Endothelial cell of umbilical vein (primary cell): ENCODE measurements at regions not wholly inside any gene's neighbourhood (a gene's known extent, or its start where the extent isn't known, plus 50 kb on each side); places are given as distances from the start of the nearest gene placed in this dataset.

Experiments used
- BruUV-seq: library from RNA; stranded (reverse); fragments of 400-500 nt; replicated peaks from 2 replicates; lab custom pipeline; 2021; lab: Mats Ljungman, UMichigan
- CTCF ChIA-PET: fragments of 300-600, 350-600 bp; sonication (Branson Sonifier 250); formaldehyde crosslinking; loops from one replicate; lab custom pipeline; 2021; ENCODE audit warnings: antibody characterized with exemption, inconsistent platforms; lab: Charles Lee
- POLR2A ChIA-PET: fragments of 300-600, 350-600 bp; sonication (Branson Sonifier 250); formaldehyde crosslinking; loops from one replicate; lab custom pipeline; 2021; ENCODE audit warnings: antibody characterized with exemption, inconsistent platforms; lab: Charles Lee
- DNase-seq: peaks from one replicate; pipeline ENCODE4 v3.0.0-alpha.2; 2011; ENCODE audit warnings: low read depth, low spot score
- FAIRE-seq: peaks from 2 replicates; lab custom pipeline; 2011; peaks lifted over from hg19 to GRCh38; lab: Jason Lieb, UNC
- H2AFZ ChIP-seq: 2 replicates; pipeline ENCODE4 v1.6.0; 2012; ENCODE audit warnings: low read depth, low read length, control low read depth, inconsistent platforms
- H3K27ac ChIP-seq: 2 replicates; pipeline ENCODE4 v1.5.1; 2011; ENCODE audit warnings: low read depth, mild to moderate bottlenecking, control low read depth, low read length, moderate library complexity; ENCODE audit not compliant: insufficient read depth
- H3K27me3 ChIP-seq, 2 experiments: 2 replicates each; pipeline versions ENCODE4 v1.6.0 to v1.6.1; 2011; ENCODE audit warnings: low read length in 2 of 2, mixed read lengths in 1 of 2; ENCODE audit not compliant: control insufficient read depth in 2 of 2, insufficient read depth in 2 of 2
- H3K36me3 ChIP-seq, 2 experiments: 2 replicates in 1 of 2; 3 replicates in 1 of 2; pipeline ENCODE4 v1.5.1; 2011; ENCODE audit warnings: low read length in 2 of 2, mild to moderate bottlenecking in 1 of 2, moderate library complexity in 1 of 2; ENCODE audit not compliant: control insufficient read depth in 2 of 2, insufficient read depth in 2 of 2; ENCODE audit errors: extremely low read depth in 1 of 2
- H3K4me1 ChIP-seq: 3 replicates; pipeline ENCODE4 v1.5.1; 2011; ENCODE audit warnings: mild to moderate bottlenecking, low read length; ENCODE audit not compliant: control insufficient read depth, insufficient read depth; ENCODE audit errors: extremely low read depth
- H3K4me2 ChIP-seq: 2 replicates; pipeline ENCODE4 v1.6.1; 2011; ENCODE audit warnings: low read length, control low read depth, mixed read lengths; ENCODE audit not compliant: insufficient read depth
- H3K4me3 ChIP-seq, 3 experiments: fragments of 200-600 bp in 1 of 3; sonication (generic), shearing (Covaris generic) in 1 of 3; replicated peaks in 1 of 3; 2 replicates each; pipeline ENCODE4 v1.5.1; 2011 to 2016; ENCODE audit warnings: control low read depth in 3 of 3, low read length in 3 of 3, mild to moderate bottlenecking in 2 of 3, inconsistent platforms in 1 of 3, low read depth in 1 of 3, moderate library complexity in 1 of 3; ENCODE audit not compliant: insufficient read depth in 1 of 3
- H3K79me2 ChIP-seq: 2 replicates; pipeline ENCODE4 v1.6.0; 2012; ENCODE audit warnings: low read length, inconsistent platforms; ENCODE audit not compliant: control insufficient read depth, insufficient read depth
- H3K9ac ChIP-seq: replicated peaks from 2 replicates; pipeline ENCODE3; 2011; ENCODE audit warnings: low read length, control low read depth; ENCODE audit not compliant: insufficient read depth; ENCODE audit errors: extremely low read depth
- H3K9me1 ChIP-seq: replicated peaks from 3 replicates; pipeline ENCODE4 v1.6.0; 2011; ENCODE audit warnings: mild to moderate bottlenecking, low read length; ENCODE audit not compliant: control insufficient read depth, insufficient read depth; ENCODE audit errors: extremely low read depth
- H3K9me3 ChIP-seq: replicated peaks from 2 replicates; pipeline ENCODE4 v1.5.1; 2012; ENCODE audit warnings: low read length, inconsistent platforms; ENCODE audit not compliant: control insufficient read depth, insufficient read depth
- H4K20me1 ChIP-seq: replicated peaks from 2 replicates; pipeline ENCODE3; 2011; ENCODE audit warnings: mild to moderate bottlenecking, low read length; ENCODE audit not compliant: control insufficient read depth, insufficient read depth; ENCODE audit errors: extremely low read depth
- EZH2 ChIP-seq: IDR thresholded peaks from 2 replicates; pipeline ENCODE4 v1.6.1; 2012; ENCODE audit warnings: borderline replicate concordance, low read depth, mild to moderate bottlenecking, moderate library complexity, low read length, inconsistent platforms; ENCODE audit not compliant: severe bottlenecking
- FOS ChIP-seq: IDR thresholded peaks from 2 replicates; pipeline ENCODE4 v1.6.1; 2011; ENCODE audit warnings: mild to moderate bottlenecking, low read length, moderate library complexity, borderline replicate concordance; ENCODE audit not compliant: insufficient read depth
- GATA2 ChIP-seq: IDR thresholded peaks from 2 replicates; pipeline ENCODE4 v1.7.0; 2011; ENCODE audit warnings: low read depth, mild to moderate bottlenecking, moderate library complexity, mixed read lengths, low read length; ENCODE audit not compliant: insufficient read length, insufficient read depth
- JUN ChIP-seq: IDR thresholded peaks from 2 replicates; pipeline ENCODE4 v1.6.1; 2011; ENCODE audit warnings: borderline replicate concordance, low read depth; ENCODE audit not compliant: insufficient read length, insufficient read depth
- MYC ChIP-seq: IDR thresholded peaks from one replicate; pipeline ENCODE4 v1.6.1; 2011; ENCODE audit warnings: mild to moderate bottlenecking, low read depth, low read length
- POLR2A ChIP-seq: IDR thresholded peaks from 2 replicates; pipeline ENCODE4 v1.6.1; 2012; ENCODE audit warnings: low read depth, mild to moderate bottlenecking, control low read depth, low read length
- POLR2AphosphoS5 ChIP-seq: IDR thresholded peaks from 2 replicates; pipeline ENCODE4 v1.6.1; 2012; ENCODE audit warnings: low read depth, mild to moderate bottlenecking, control low read depth, low read length, moderate library complexity; ENCODE audit not compliant: insufficient read depth
- dilution Hi-C: fragments of 300-500 bp; cut with MboI; formaldehyde crosslinking; loops from one replicate; pipeline ENCODE4 v1.15.0; 2019; ENCODE audit warnings: low sequenced_read_pairs; ENCODE audit not compliant: extremely low pct_ligation_motif_present
- intact Hi-C: fragments of 100-400 bp; cut with micrococcal nuclease; formaldehyde crosslinking; loops from one replicate; pipeline ENCODE4 v1.10.0; 2022
- TF ChIP-seq, protein P1 (sequence below), 2 donors: IDR thresholded peaks; 1 replicate in 1 of 2; 2 replicates in 1 of 2; pipeline ENCODE4 v1.5.1; 2011; ENCODE audit warnings: low read length in 2 of 2, mild to moderate bottlenecking in 2 of 2, moderate library complexity in 2 of 2, control low read depth in 1 of 2, inconsistent platforms in 1 of 2, low read depth in 1 of 2; ENCODE audit not compliant: insufficient read depth in 1 of 2; ENCODE audit errors: extremely low read depth in 1 of 2
- TF ChIP-seq, protein P2 (sequence below): IDR thresholded peaks from 2 replicates; pipeline ENCODE4 v1.6.1; 2011; ENCODE audit not compliant: insufficient read depth, insufficient read length

GRCh38 chr18:51425889-51426288 is 228.4 kb upstream of the MEX3C start:
- FAIRE-seq = no peak
- DNase-seq = no peak
- H4K20me1 ChIP-seq = no peaks in the 10 kb centered on the region
- H3K4me1 ChIP-seq = no peaks in the 10 kb centered on the region
- H3K4me3 ChIP-seq = no peak overlapping the region
- CTCF ChIA-PET = no interaction called here
- H3K9me3 ChIP-seq = no peaks in the 10 kb centered on the region
- BruUV-seq = no TSS peak
- H3K9me1 ChIP-seq = no peaks in the 10 kb centered on the region
- no peaks in the 10 kb centered on the region for H3K27me3 ChIP-seq
- no peaks in the 10 kb centered on the region for H3K79me2 ChIP-seq
- intact Hi-C loops = no loop called here
- no peak overlapping the region for H3K9ac ChIP-seq
- H3K4me2 ChIP-seq = no peak overlapping the region
- POLR2A ChIA-PET = no interaction called here
- H3K36me3 ChIP-seq = no peaks in the 10 kb centered on the region
- TF ChIP-seq, protein P1, sequence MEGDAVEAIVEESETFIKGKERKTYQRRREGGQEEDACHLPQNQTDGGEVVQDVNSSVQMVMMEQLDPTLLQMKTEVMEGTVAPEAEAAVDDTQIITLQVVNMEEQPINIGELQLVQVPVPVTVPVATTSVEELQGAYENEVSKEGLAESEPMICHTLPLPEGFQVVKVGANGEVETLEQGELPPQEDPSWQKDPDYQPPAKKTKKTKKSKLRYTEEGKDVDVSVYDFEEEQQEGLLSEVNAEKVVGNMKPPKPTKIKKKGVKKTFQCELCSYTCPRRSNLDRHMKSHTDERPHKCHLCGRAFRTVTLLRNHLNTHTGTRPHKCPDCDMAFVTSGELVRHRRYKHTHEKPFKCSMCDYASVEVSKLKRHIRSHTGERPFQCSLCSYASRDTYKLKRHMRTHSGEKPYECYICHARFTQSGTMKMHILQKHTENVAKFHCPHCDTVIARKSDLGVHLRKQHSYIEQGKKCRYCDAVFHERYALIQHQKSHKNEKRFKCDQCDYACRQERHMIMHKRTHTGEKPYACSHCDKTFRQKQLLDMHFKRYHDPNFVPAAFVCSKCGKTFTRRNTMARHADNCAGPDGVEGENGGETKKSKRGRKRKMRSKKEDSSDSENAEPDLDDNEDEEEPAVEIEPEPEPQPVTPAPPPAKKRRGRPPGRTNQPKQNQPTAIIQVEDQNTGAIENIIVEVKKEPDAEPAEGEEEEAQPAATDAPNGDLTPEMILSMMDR (IDR thresholded peaks at IDR 0.05; ENCODE audit: extremely low read depth in 1 of 2, insufficient read depth in 1 of 2, low read depth in 1 of 2, low read length in 2 of 2) = no peak
- TF ChIP-seq FOS (no peak), MYC (no peak), EZH2 (no peak), GATA2 (no peak), JUN (no peak), POLR2A (no peak), POLR2AphosphoS5 (no peak)
- TF ChIP-seq, protein P2, sequence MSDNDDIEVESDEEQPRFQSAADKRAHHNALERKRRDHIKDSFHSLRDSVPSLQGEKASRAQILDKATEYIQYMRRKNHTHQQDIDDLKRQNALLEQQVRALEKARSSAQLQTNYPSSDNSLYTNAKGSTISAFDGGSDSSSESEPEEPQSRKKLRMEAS = no peak
- no peak overlapping the region for H3K27ac ChIP-seq
- H2AFZ ChIP-seq = no peak overlapping the region
- dilution Hi-C loops = no loop called here
